Esophagus squamous epithelium (tissue), 4 donors: ENCODE measurements at regions not wholly inside any gene's neighbourhood (a gene's known extent, or its start where the extent isn't known, plus 50 kb on each side); places are given as distances from the start of the nearest gene placed in this dataset.

Experiments used
- POLR2A ChIP-seq, 4 donors: fragments of 450-650 bp; IDR thresholded peaks; one replicate each; pipeline ENCODE4 v1.6.1; 2017; ENCODE audit warnings: antibody characterized with exemption in 4 of 4, mild to moderate bottlenecking in 4 of 4, moderate library complexity in 3 of 4
- TF ChIP-seq, protein P1 (sequence below), 6 experiments: fragments of 450-650 bp in 4 of 6; fragments of 200-600 bp in 2 of 6; sonication (generic) in 2 of 6; IDR thresholded peaks; one replicate each; pipeline ENCODE4 v1.5.1; 2016 to 2019; ENCODE audit warnings: antibody characterized with exemption in 6 of 6, mild to moderate bottlenecking in 4 of 6, moderate library complexity in 4 of 6

DNA sequence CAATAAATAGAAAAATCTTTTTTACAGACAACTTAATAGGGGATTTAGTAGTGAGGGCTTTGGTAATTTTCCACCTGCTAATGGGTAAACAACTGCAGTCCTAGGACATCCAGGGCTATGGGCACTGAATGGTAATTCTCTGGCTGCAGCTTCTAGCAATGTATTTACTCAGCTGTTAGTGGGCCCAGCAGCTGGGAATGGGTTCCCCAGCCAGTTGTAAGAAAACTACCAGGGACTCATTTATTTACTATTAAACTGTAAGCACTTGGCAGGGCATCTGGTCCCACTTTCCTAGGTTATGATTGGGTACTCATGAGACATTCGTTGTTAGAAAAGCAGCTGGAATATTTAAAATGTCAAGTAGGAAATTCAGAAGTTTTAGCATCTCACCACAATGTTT is 363.8 kb upstream of the TRIB2 start:
- TF ChIP-seq, protein P1, sequence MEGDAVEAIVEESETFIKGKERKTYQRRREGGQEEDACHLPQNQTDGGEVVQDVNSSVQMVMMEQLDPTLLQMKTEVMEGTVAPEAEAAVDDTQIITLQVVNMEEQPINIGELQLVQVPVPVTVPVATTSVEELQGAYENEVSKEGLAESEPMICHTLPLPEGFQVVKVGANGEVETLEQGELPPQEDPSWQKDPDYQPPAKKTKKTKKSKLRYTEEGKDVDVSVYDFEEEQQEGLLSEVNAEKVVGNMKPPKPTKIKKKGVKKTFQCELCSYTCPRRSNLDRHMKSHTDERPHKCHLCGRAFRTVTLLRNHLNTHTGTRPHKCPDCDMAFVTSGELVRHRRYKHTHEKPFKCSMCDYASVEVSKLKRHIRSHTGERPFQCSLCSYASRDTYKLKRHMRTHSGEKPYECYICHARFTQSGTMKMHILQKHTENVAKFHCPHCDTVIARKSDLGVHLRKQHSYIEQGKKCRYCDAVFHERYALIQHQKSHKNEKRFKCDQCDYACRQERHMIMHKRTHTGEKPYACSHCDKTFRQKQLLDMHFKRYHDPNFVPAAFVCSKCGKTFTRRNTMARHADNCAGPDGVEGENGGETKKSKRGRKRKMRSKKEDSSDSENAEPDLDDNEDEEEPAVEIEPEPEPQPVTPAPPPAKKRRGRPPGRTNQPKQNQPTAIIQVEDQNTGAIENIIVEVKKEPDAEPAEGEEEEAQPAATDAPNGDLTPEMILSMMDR (IDR thresholded peaks at IDR 0.05) = no peak
- no peak for TF ChIP-seq POLR2A (IDR thresholded peaks at IDR 0.05)
